CD14-positive monocyte (primary cell): ENCODE measurements at regions not wholly inside any gene's neighbourhood (a gene's known extent, or its start where the extent isn't known, plus 50 kb on each side); places are given as distances from the start of the nearest gene placed in this dataset.

Experiments
- DNase-seq, 3 donors: peaks; one replicate each; pipeline ENCODE4 v3.0.0-alpha.2; 2011 to 2022
- H2AFZ ChIP-seq: 2 replicates; pipeline ENCODE4 v1.6.0; 2012; ENCODE audit warnings: mild to moderate bottlenecking, low read depth, low read length, inconsistent platforms; ENCODE audit not compliant: insufficient read depth, poor library complexity, severe bottlenecking
- H3K27ac ChIP-seq, 2 donors: 1 replicate in 1 of 2; 2 replicates in 1 of 2; pipeline ENCODE4 v1.5.1; 2012 to 2013; ENCODE audit warnings: low read length in 2 of 2, control low read depth in 1 of 2, inconsistent platforms in 1 of 2, low read depth in 1 of 2, mild to moderate bottlenecking in 1 of 2
- H3K27me3 ChIP-seq, 2 donors: one replicate each; pipeline versions ENCODE4 v1.6.0 to v1.6.1; 2011 to 2013; ENCODE audit warnings: low read length in 2 of 2; ENCODE audit not compliant: control insufficient read depth in 2 of 2, insufficient read depth in 2 of 2
- H3K36me3 ChIP-seq, 2 donors: replicated peaks in 1 of 2; 1 replicate in 1 of 2; 2 replicates in 1 of 2; pipeline versions ENCODE4 v1.5.1 to v1.6.1; 2012 to 2013; ENCODE audit warnings: low read length in 2 of 2, control low read depth in 1 of 2, inconsistent platforms in 1 of 2, mild to moderate bottlenecking in 1 of 2; ENCODE audit not compliant: insufficient read depth in 2 of 2, control insufficient read depth in 1 of 2
- H3K4me1 ChIP-seq, 2 donors: 1 replicate in 1 of 2; 2 replicates in 1 of 2; pipeline versions ENCODE4 v1.5.1 to v1.6.1; 2012 to 2013; ENCODE audit warnings: low read length in 2 of 2, control low read depth in 1 of 2, inconsistent platforms in 1 of 2, mild to moderate bottlenecking in 1 of 2, moderate library complexity in 1 of 2; ENCODE audit not compliant: insufficient read depth in 2 of 2, control insufficient read depth in 1 of 2
- H3K4me2 ChIP-seq: replicated peaks from 2 replicates; pipeline ENCODE3; 2012; ENCODE audit warnings: low read length, moderate library complexity, mild to moderate bottlenecking; ENCODE audit not compliant: poor library complexity, severe bottlenecking; ENCODE audit errors: extremely low read depth
- H3K4me3 ChIP-seq, 3 experiments: fragments of 200-600 bp in 1 of 3; sonication (generic) in 1 of 3; replicated peaks in 1 of 3; 1 replicate in 2 of 3; 2 replicates in 1 of 3; pipeline ENCODE4 v1.5.1; 2011 to 2013; ENCODE audit warnings: low read length in 3 of 3, mild to moderate bottlenecking in 3 of 3, control low read depth in 2 of 3, low read depth in 2 of 3, inconsistent platforms in 1 of 3, moderate library complexity in 1 of 3
- H3K79me2 ChIP-seq: 2 replicates; pipeline ENCODE4 v1.6.0; 2012; ENCODE audit warnings: mild to moderate bottlenecking, control low read depth, inconsistent platforms, low read length, moderate library complexity; ENCODE audit not compliant: insufficient read depth
- H3K9ac ChIP-seq: 2 replicates; pipeline ENCODE4 v1.6.0; 2017; ENCODE audit warnings: low read length, mild to moderate bottlenecking; ENCODE audit not compliant: insufficient read depth, poor library complexity, severe bottlenecking
- H3K9me3 ChIP-seq, 2 donors: replicated peaks in 1 of 2; 1 replicate in 1 of 2; 2 replicates in 1 of 2; pipeline versions ENCODE4 v1.5.1 to v1.6.1; 2012 to 2013; ENCODE audit warnings: low read length in 2 of 2, control low read depth in 1 of 2; ENCODE audit not compliant: control insufficient read depth in 1 of 2, insufficient read depth in 1 of 2
- H4K20me1 ChIP-seq: 2 replicates; pipeline ENCODE4 v1.6.0; 2012; ENCODE audit warnings: mild to moderate bottlenecking, low read length, control low read depth, moderate library complexity; ENCODE audit not compliant: insufficient read depth
- H3K27ac Mint-ChIP-seq, 7 donors: one replicate each; pipeline ENCODE4 v1.8.0; 2020; ENCODE audit warnings: mild to moderate bottlenecking in 7 of 7, mixed read lengths in 7 of 7, moderate library complexity in 6 of 7, inconsistent platforms in 2 of 7
- H3K27me3 Mint-ChIP-seq, 3 donors: one replicate each; pipeline ENCODE4 v1.8.0; 2021 to 2022; ENCODE audit warnings: low read depth in 3 of 3, mild to moderate bottlenecking in 3 of 3, mixed read lengths in 3 of 3, moderate library complexity in 3 of 3, inconsistent platforms in 1 of 3
- H3K36me3 Mint-ChIP-seq, 2 donors: one replicate each; pipeline ENCODE4 v1.8.0; 2020; ENCODE audit warnings: mixed read lengths in 2 of 2, inconsistent platforms in 1 of 2, mild to moderate bottlenecking in 1 of 2
- H3K4me1 Mint-ChIP-seq: one replicate; pipeline ENCODE4 v1.8.0; 2020; ENCODE audit warnings: mild to moderate bottlenecking, mixed read lengths
- H3K4me3 Mint-ChIP-seq, 2 donors: one replicate each; pipeline ENCODE4 v1.8.0; 2020; ENCODE audit warnings: mild to moderate bottlenecking in 2 of 2, mixed read lengths in 2 of 2, moderate library complexity in 1 of 2
- H3K9me3 Mint-ChIP-seq, 7 donors: one replicate each; pipeline ENCODE4 v1.8.0; 2020 to 2022; ENCODE audit warnings: mixed read lengths in 7 of 7, mild to moderate bottlenecking in 6 of 7, moderate library complexity in 6 of 7, inconsistent platforms in 2 of 7
- WGBS: methylation state at CpG from one replicate; pipeline ENCODE4 v1.1.5; 2013; ENCODE audit warnings: missing lambda C conversion rate; ENCODE audit not compliant: insufficient coverage; 5-methylcytosine and 5-hydroxymethylcytosine counted together
- intact Hi-C, 2 donors: fragments of 100-400 bp; cut with micrococcal nuclease; formaldehyde crosslinking; loops; one replicate each; pipeline versions ENCODE4 v1.15.0 to v1.15.1; 2023
- TF ChIP-seq, protein P1 (sequence below): fragments of 200-600 bp; IDR thresholded peaks from one replicate; pipeline ENCODE4 v1.8.0; 2022; ENCODE audit warnings: antibody characterized with exemption, mild to moderate bottlenecking

DNA sequence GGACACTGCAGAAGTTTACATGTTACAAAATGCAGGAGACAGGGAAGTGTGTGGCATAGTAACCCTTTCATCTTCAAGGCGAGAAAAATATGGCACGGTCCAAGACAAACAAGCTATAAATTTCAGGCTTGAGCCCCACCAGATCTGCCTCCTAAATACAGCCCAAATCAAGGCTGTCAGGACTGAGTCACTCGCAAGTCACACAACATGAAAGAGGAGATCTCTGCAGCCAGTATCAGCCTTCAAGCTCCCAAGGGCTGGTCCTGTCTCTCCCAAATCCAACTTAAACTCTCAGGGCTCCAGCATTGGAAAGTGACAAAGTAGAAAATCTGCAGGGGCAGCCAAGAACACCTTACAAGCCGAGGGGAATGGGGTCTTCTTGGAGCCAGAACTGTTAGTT lies 106.3 kb upstream of the GATA6 start:
- H3K4me1 ChIP-seq: no peaks in the 10 kb centered on the region
- H3K4me2 ChIP-seq: no peak overlapping the region
- no peaks in the 10 kb centered on the region for H3K79me2 ChIP-seq
- peaks cover 0 to 11% (median 3%) of the 10 kb centered on the region in 7 donors for H3K9me3 Mint-ChIP-seq
- DNase-seq: no peak
- H3K36me3 Mint-ChIP-seq: no peaks in the 10 kb centered on the region
- H3K27me3 Mint-ChIP-seq: peaks cover 0 to 7% (median 1%) of the 10 kb centered on the region in 3 donors
- peaks cover 0 to under 1% of the 10 kb centered on the region in 2 donors for H3K9me3 ChIP-seq
- TF ChIP-seq, protein P1, sequence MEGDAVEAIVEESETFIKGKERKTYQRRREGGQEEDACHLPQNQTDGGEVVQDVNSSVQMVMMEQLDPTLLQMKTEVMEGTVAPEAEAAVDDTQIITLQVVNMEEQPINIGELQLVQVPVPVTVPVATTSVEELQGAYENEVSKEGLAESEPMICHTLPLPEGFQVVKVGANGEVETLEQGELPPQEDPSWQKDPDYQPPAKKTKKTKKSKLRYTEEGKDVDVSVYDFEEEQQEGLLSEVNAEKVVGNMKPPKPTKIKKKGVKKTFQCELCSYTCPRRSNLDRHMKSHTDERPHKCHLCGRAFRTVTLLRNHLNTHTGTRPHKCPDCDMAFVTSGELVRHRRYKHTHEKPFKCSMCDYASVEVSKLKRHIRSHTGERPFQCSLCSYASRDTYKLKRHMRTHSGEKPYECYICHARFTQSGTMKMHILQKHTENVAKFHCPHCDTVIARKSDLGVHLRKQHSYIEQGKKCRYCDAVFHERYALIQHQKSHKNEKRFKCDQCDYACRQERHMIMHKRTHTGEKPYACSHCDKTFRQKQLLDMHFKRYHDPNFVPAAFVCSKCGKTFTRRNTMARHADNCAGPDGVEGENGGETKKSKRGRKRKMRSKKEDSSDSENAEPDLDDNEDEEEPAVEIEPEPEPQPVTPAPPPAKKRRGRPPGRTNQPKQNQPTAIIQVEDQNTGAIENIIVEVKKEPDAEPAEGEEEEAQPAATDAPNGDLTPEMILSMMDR: no peak
- H3K9ac ChIP-seq: no peak overlapping the region
- no peak overlapping the region for H3K4me3 Mint-ChIP-seq
- no peak overlapping the region for H3K27ac ChIP-seq
- H3K27me3 ChIP-seq: no peaks in the 10 kb centered on the region
- H3K36me3 ChIP-seq: no peaks in the 10 kb centered on the region
- H3K27ac Mint-ChIP-seq: no peak overlapping the region
- intact Hi-C loops: no loop called here
- WGBS: 96% methylated on average over 4 of the region's 4 CpGs
- no peaks in the 10 kb centered on the region for H3K4me1 Mint-ChIP-seq
- H4K20me1 ChIP-seq: no peaks in the 10 kb centered on the region
- H2AFZ ChIP-seq: no peak overlapping the region
- no peak overlapping the region for H3K4me3 ChIP-seq

DNA sequence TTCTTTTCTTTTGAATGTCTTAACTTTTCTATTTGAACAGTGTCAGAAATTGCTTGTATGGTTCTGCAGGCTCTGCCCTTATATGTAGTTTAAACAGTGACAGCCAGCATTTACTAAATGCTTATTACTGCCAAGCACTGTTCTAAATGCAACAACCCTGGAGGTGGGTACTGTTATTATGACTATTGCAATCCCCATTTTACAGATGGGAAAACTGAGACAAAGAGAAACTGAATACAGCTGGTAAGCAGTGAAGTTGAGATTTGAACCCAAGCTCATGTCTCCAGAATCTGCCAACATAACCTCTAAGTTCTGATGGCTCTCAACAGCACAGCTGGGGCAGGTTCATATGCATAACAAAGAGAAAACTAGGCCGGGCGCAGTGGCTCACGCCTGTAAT lies 105.7 kb upstream of the GATA6 start:
- Histone ChIP-seq H3K4me3 (no peak overlapping the region), H3K27me3 (no peaks in the 10 kb centered on the region), H4K20me1 (no peaks in the 10 kb centered on the region), H3K4me2 (no peak overlapping the region), H3K4me1 (no peaks in the 10 kb centered on the region), H3K36me3 (no peaks in the 10 kb centered on the region), H3K79me2 (no peaks in the 10 kb centered on the region), H2AFZ (no peak overlapping the region), H3K27ac (no peak overlapping the region), H3K9ac (no peak overlapping the region), H3K9me3 (peaks cover 0 to 6% of the 10 kb centered on the region in 2 donors)
- TF ChIP-seq, protein P1: no peak
- no peaks in the 10 kb centered on the region for H3K4me1 Mint-ChIP-seq
- WGBS: 100% methylated on average over 2 of the region's 3 CpGs
- no peak for DNase-seq
- intact Hi-C loops: no loop called here
- H3K36me3 Mint-ChIP-seq: no peaks in the 10 kb centered on the region
- no peak overlapping the region for H3K4me3 Mint-ChIP-seq
- H3K27ac Mint-ChIP-seq: no peak overlapping the region
- H3K27me3 Mint-ChIP-seq: peaks cover 0 to 5% (median 1%) of the 10 kb centered on the region in 3 donors
- peaks cover 2 to 13% (median 5%) of the 10 kb centered on the region in 7 donors for H3K9me3 Mint-ChIP-seq
